OCI-LY3 (cell line): ENCODE measurements at regions not wholly inside any gene's neighbourhood (a gene's known extent, or its start where the extent isn't known, plus 50 kb on each side); places are given as distances from the start of the nearest gene placed in this dataset.
A peak's percentile ranks its signal among the peaks of the same experiment; 100 is the strongest.
"Not testable (repeated sequence)": the region's sequence is repeated elsewhere in the genome, so short reads cannot be mapped to it uniquely, and the experiment has no call there.

Experiments
- H2AFZ ChIP-seq: fragments of 200-600, 300-600 bp; shearing (Covaris generic); 2 replicates; pipeline ENCODE4 v1.6.0; 2014; ENCODE audit warnings: antibody characterized with exemption, low read depth, low read length
- H3K27ac ChIP-seq: fragments of 200-600, 300-600 bp; sonication (generic); 2 replicates; pipeline ENCODE4 v1.5.1; 2014; ENCODE audit warnings: mild to moderate bottlenecking, low read length, moderate library complexity, mixed read lengths
- H3K27me3 ChIP-seq: fragments of 200-600, 300-600 bp; sonication (generic); 2 replicates; pipeline ENCODE4 v1.6.1; 2014; ENCODE audit warnings: low read depth, low read length, mixed read lengths
- H3K36me3 ChIP-seq: fragments of 200-600, 300-600 bp; sonication (generic); replicated peaks from 2 replicates; pipeline ENCODE3; 2014; ENCODE audit warnings: low read depth, low read length, mixed read lengths
- H3K4me1 ChIP-seq: fragments of 300-600, 200-600 bp; sonication (generic); 2 replicates; pipeline ENCODE4 v1.6.1; 2014; ENCODE audit warnings: low read length, mixed read lengths
- H3K4me2 ChIP-seq: fragments of 200-600, 300-600 bp; sonication (generic); 2 replicates; pipeline ENCODE4 v1.6.1; 2014; ENCODE audit warnings: low read length, mixed read lengths
- H3K4me3 ChIP-seq: fragments of 300-600, 200-600 bp; sonication (generic); 2 replicates; pipeline ENCODE4 v1.5.1; 2014; ENCODE audit warnings: antibody characterized with exemption, mild to moderate bottlenecking, low read length, moderate library complexity
- H3K79me2 ChIP-seq: fragments of 300-600, 200-600 bp; shearing (Covaris generic); 2 replicates; pipeline ENCODE4 v1.6.1; 2014; ENCODE audit warnings: mild to moderate bottlenecking, low read length, mixed read lengths
- H3K9ac ChIP-seq: fragments of 300-600, 200-600 bp; shearing (Covaris generic); 2 replicates; pipeline ENCODE4 v1.6.0; 2014; ENCODE audit warnings: mild to moderate bottlenecking, low read length, moderate library complexity
- H3K9me3 ChIP-seq: fragments of 200-600, 300-600 bp; shearing (Covaris generic); 2 replicates; pipeline ENCODE4 v1.6.1; 2014; ENCODE audit warnings: low read length, mixed read lengths; ENCODE audit not compliant: insufficient read depth
- H4K20me1 ChIP-seq: fragments of 200-600, 300-600 bp; sonication (generic); 2 replicates; pipeline ENCODE4 v1.6.1; 2016; ENCODE audit warnings: low read length, mixed read lengths; ENCODE audit not compliant: insufficient read depth
- CTCF ChIP-seq: fragments of 200-600, 300-600 bp; sonication (generic); IDR thresholded peaks from 2 replicates; pipeline ENCODE4 v1.5.1; 2014; ENCODE audit warnings: antibody characterized with exemption, low read length, low read depth
- EZH2phosphoT487 ChIP-seq: fragments of 200-600 bp; shearing (Covaris generic); IDR thresholded peaks from 2 replicates; pipeline ENCODE4 v1.6.1; 2018; ENCODE audit warnings: antibody characterized with exemption, mixed run types, low read depth

GRCh38 chr16:60405286-60405685 lies 1631.0 kb downstream of the CDH8 start:
- Histone ChIP-seq H3K79me2 (no peaks in the 10 kb centered on the region), H3K4me1 (peaks cover 10% of the 10 kb centered on the region), H3K4me2 (no peak overlapping the region), H4K20me1 (no peaks in the 10 kb centered on the region), H3K9me3 (no peaks in the 10 kb centered on the region), H3K4me3 (no peak overlapping the region), H2AFZ (no peak overlapping the region), H3K36me3 (no peaks in the 10 kb centered on the region), H3K9ac (no peak overlapping the region), H3K27ac (no peak overlapping the region), H3K27me3 (no peaks in the 10 kb centered on the region)
- TF ChIP-seq EZH2phosphoT487 (no peak), CTCF (no peak)

DNA sequence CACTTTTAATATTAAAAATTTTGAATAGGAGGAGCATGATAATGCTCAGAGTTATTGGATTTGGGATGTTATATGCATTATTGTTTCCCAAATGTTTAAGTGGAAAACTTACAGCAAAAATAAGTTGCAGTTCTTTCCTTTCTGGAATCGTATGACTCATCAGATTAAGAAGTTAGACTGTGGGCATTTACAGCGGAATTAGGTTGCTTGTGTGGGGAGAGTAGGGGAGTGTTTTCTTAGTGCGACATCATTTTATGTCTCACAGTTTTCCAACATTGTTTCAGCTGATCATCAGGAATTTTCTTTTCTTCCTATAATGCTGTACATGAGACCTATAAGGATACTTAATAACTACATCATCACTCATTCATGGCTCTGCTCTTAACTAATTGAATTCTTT lies 1631.8 kb downstream of the CDH8 start:
- Histone ChIP-seq H3K27ac (no peak overlapping the region), H2AFZ (no peak overlapping the region), H3K4me2 (no peak overlapping the region), H3K9ac (no peak overlapping the region), H3K27me3 (no peaks in the 10 kb centered on the region), H3K4me1 (peaks cover 10% of the 10 kb centered on the region), H4K20me1 (no peaks in the 10 kb centered on the region), H3K36me3 (no peaks in the 10 kb centered on the region), H3K9me3 (no peaks in the 10 kb centered on the region), H3K4me3 (no peak overlapping the region), H3K79me2 (no peaks in the 10 kb centered on the region)
- TF ChIP-seq CTCF (no peak), EZH2phosphoT487 (no peak)

DNA sequence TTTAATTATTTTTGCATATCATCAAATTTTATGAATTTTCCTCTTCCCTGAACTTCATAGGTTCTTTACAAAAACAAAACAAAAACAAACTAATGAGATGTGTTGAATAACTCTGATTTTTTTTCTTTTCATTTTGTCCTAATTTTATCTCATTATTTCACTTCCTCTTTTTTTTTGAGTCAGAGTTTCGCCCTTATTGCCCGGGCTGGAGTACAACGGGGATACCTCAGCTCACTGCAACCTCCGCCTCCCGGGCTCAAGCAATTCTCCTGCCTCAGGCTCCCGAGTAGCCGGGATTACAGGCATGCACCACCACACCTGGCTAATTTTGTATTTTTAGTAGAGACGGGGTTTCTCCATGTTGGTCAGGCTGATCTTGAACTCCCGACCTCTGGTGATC lies 1633.3 kb downstream of the CDH8 start:
- not testable (repeated sequence) for H3K27ac ChIP-seq, H4K20me1 ChIP-seq, H3K79me2 ChIP-seq, H3K9me3 ChIP-seq, H3K9ac ChIP-seq, H3K27me3 ChIP-seq, H3K4me3 ChIP-seq, H2AFZ ChIP-seq, H3K36me3 ChIP-seq
- peaks cover 10% of the 10 kb centered on the region for H3K4me1 ChIP-seq
- 0 out of 2 replicates have a peak overlapping the region, but pooled peaks have one; percentile 22 for H3K4me2 ChIP-seq

DNA sequence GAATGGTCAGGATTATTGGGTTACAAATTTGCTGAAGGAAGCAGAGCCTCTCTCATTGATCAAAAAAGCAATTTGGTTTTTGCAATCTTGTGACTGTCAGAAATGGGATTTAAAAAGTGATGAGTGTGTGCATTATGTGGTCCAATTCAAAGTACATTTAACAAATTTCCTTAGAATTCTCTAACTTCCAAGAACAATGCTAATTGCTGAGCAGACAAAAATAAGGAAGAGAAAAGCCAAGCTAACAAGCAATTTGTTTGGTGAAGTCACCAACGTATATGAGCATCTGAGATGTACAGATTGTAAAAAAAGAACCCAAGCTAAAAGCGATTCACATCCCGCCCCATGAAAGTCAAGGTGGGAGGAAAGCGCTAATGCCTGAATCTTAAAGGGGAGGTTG lies 1643.9 kb downstream of the CDH8 start:
- no peak overlapping the region for H3K9ac ChIP-seq
- H3K36me3 ChIP-seq, result no peaks in the 10 kb centered on the region
- no peaks in the 10 kb centered on the region for H4K20me1 ChIP-seq
- no peak overlapping the region for H3K27ac ChIP-seq
- H3K9me3 ChIP-seq, result no peaks in the 10 kb centered on the region
- TF ChIP-seq EZH2phosphoT487 (no peak), CTCF (no peak)
- no peaks in the 10 kb centered on the region for H3K27me3 ChIP-seq
- no peak overlapping the region for H3K4me3 ChIP-seq
- H3K4me1 ChIP-seq, result peaks cover 14% of the 10 kb centered on the region
- H3K4me2 ChIP-seq, result no peak overlapping the region
- H3K79me2 ChIP-seq, result no peaks in the 10 kb centered on the region
- no peak overlapping the region for H2AFZ ChIP-seq

DNA sequence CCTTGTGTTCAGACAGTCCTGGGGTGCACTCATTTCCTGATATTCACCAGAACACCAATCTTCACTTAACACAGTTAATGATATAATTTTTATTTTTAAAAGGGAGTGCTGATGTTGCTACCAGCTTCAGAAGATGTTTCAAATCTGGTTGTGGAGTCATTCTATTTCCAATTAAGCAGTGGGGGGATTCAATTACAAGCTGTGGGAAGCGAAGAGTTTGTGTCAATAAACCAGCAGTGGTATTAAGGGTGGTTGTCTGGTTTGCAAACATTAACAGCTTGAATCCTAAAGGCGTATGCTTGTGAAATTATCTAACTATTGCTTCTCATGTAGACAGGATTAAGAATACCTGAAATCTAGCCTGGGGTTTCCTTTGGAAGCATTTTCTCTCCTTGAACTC lies 1637.5 kb upstream of the GOT2 start:
- no peak for TF ChIP-seq EZH2phosphoT487
- no peak for TF ChIP-seq CTCF
- no peaks in the 10 kb centered on the region for H3K79me2 ChIP-seq
- H4K20me1 ChIP-seq, result no peaks in the 10 kb centered on the region
- H3K4me1 ChIP-seq, result no peaks in the 10 kb centered on the region
- no peaks in the 10 kb centered on the region for H3K9me3 ChIP-seq
- no peak overlapping the region for H3K27ac ChIP-seq
- H3K36me3 ChIP-seq, result no peaks in the 10 kb centered on the region
- H3K9ac ChIP-seq, result no peak overlapping the region
- no peak overlapping the region for H3K4me2 ChIP-seq
- H3K4me3 ChIP-seq, result no peak overlapping the region
- no peak overlapping the region for H2AFZ ChIP-seq
- no peaks in the 10 kb centered on the region for H3K27me3 ChIP-seq
